Kidney capillary endothelial cell (primary cell): ENCODE measurements at regions not wholly inside any gene's neighbourhood (a gene's known extent, or its start where the extent isn't known, plus 50 kb on each side); places are given as distances from the start of the nearest gene placed in this dataset.

Experiments used
- DNase-seq: peaks from one replicate; pipeline ENCODE4 v3.0.0-alpha.2; 2018; ENCODE audit warnings: low spot score

DNA sequence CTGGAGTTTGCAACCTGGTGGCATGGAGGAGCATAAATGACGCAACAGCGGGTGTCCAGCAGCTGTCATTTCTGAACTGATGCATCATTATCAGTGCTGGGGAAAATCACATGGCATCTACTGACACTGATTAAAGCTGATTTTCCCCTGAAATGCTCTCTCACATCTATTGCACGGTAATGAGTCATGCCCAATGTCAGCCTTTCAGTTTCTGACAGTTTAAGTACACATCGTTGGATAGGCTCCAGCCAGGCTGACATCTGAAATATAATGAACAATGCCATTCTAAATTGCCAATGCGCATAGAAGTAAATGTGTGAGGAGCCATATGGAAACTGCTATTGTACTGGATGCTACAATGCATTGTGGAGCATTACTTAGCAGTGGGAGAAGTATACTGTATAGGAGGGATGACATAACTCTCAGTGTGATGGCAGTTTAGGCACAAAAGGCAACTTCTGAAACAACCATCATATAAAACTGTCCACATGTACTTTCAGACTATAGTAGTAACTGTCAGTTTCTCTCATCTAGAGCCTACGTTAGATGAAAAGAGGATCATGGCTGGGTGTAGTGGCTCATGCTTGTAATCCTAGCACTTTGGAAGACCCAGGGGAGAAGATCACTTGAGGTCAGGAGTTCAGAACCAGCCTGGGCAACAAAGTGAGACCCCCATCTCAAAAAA, 389.3 kb upstream of the DMAC1 start:
- no peak for DNase-seq

DNA sequence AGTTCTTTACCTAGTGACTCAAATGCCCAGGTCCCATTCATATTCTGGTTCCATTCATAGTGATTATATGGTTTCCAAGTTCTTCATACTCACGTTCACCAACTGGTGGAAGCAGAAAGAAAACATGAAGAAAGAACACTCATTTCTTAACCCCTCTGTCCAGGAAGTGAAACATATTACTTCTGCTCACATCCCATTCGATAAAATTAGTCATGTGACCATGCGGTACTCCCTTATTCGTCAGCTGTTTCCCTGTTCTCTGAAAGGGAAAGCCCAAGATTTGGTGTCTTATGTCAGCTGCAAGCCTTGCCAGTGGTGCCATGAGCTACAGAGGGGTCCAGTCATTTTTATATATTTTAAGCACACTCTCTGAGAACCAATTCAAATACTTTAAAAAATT, 387.0 kb upstream of the DMAC1 start:
- no peak for DNase-seq

DNA sequence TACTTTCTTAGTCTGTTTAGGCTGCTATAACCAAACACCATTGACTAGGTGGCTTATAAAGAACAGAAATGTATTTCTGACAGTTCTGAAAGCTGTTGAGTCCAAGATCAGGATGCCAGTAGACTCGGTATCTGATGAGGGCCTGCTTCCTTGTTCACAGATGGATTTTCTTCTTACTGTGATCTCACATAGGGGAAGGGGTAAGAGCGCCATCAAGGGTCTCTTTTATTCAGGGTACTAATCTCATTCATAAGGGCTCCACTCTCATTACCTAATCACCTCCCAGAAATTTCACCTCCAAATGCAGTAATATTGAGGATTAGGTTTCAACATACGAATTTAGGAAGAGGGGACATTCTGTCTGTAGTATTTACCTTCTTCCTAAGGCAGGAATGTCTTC, 384.0 kb upstream of the DMAC1 start:
- DNase-seq = no peak

DNA sequence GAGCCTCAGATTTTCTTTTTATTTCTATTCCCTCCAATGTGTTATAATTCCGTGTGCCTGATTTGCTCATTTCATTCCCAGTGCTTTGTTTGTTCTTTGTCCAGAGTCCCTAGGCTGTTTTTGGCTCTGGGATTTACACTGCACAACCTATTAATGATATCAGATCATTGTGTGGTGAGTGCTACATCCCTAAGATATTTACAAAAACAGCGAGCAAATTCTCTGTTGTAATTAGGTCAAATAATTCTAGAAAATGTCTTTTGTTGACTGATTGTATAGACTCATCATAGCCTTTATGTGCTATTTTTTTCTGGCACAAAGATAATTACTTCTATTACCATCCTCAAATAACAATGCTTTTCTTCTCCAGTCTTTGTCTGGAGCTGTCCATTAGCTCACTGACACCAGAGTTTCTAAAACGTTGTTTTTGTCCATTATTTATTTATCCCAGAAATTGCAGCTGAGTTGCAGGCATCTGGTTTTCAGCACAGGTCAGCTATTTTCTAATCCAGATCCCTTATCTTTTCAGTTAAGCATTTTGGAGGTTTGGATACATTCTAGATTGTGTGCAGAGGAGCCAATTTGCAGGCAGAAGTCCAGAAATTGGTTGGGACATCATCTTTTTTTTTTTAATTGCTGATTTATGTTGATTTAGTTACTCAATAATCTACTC, 379.9 kb upstream of the DMAC1 start:
- no peak for DNase-seq

DNA sequence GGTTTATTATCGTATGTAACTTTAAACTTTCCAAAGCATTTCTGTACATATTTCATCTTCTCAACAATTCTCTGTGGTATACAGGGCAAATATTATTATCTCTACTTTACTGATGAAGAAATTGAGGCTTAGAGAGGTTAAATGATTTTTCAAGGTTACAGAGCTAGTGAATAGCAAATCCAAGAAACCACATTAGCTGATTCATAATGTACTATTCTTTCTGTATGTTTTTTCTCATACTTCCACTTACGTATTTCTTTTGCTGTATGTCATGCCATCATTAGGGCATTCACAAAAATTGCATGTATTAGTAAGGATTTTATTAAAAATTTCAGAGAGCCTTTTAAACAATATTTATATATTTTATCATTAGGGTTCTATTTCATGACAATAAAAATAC, 372.4 kb upstream of the DMAC1 start:
- no peak for DNase-seq

DNA sequence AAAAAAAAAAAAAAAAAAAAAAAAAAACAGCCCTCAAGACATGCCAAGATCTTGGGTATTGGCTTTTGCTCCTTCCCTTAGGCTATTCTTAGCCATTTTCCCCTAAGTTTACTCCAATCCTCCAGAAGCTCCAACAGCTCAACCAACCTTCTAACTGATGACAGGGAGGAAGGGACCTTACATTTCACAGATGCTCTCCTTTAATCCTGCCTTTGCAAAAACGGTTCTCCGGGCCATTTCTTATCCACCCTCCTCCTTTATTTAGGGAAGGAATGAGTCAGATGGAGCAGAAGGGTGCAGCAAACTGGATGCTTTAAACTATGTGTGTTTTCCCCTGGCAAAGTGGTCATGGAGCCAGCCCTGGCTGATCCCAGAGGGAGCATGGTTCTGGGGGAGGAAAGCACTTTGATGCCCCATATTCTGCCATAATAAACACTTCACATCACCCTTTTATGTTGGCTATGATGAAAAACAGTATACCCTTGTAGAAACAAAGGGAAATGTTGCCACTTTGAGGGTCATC, 369.4 kb upstream of the DMAC1 start:
- DNase-seq = no peak

DNA sequence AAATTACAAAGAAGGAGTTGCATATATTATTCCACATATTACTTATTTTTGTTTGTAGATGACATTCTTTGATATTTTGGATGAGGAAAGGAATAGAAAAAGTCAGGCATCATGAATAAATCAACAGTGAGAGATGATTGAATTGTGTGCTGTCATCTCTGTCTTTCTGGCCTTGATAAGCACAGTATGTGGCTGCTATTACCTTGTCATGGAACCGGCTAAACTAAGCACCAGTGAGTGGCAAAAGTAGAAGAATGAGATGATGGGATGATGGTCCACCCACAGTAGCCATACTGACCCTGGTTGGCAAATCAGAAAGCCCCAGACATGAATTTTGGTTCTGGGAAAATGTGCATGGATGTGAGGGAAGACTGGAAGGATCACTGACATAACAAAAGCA, 361.2 kb upstream of the DMAC1 start:
- DNase-seq = no peak

DNA sequence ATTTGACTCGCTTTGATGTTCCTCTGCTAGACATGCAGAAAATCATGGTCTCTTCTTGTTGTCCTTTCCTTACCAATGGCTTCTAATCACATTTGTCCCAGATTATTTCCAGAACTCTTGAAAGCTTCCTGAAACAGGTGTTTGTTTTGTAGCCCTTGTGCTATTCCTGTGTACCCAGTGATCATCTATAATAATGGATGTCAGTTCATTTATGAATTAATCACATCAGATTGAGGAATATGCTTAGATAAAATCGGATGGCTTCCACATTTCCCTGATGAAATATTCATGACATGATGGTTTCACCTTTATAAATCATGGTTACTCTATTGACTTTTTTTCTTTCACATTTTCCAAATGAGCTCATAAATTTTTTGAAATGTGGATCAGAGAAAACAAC, 359.0 kb upstream of the DMAC1 start:
- DNase-seq = no peak

DNA sequence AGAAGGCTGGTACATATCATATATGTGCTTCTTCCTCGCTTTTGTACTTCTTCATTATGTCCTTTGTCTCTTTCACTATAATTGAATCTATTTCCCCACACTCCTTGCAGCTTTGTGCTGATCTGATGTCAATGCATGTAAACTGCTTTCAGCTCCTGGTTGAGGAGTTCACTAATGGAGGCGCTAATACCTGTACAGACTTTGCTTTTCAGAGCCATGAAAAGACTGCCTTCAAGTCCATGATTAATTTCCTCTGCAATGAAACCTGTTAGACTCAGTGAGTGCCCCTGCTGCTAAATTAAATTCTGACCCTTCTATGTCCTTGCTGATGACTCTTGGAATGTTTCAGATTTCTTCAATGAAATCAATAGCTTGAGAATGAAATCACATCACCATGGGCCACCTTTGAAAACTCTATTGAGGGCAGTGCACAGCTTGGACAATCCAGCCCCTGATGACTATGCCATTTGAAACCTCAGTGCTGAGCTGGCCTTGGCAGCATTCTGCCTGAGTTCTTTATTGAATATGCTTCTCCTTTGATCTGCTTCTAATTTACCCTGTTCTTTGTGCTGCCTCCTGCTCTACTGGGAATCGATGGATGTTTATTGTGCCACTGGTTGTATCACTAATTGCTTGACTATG, 358.2 kb upstream of the DMAC1 start:
- DNase-seq = no peak

DNA sequence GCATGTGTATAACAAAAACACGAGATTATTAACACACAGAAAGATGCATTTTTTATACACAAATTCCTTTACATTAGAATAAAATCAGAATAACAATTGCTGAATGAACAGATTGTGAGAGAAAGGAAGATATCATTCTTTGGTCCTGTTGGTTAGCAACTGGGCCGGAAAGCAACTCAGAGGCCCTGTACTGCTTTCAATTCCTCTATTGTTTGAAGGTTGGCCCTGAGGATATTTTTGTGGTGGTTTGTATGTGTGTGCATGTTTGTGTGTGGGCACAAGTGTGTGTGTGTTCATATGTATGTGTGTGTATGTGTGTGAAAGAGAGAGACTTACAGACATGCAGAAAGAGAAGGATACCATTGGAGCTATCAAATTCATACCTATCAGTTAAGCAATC, 356.8 kb upstream of the DMAC1 start:
- no peak for DNase-seq

DNA sequence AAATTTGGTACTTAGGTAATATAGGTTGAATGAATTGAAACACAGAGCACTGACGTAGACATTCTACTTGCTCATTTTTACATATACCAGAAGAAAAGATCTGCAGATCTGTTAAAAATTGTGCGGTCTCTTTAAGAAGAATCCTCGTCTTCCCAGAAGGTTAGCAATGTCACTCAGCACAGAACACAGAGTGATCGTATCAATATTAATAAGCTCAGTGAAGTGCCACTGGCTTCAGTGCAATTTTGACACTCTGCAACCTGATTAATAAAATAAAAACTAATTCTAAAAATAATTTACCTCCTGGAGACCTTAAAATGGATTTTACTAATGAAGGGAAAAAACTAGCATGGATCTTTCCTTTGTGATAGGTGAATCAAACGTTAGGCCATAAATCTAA, 356.1 kb upstream of the DMAC1 start:
- DNase-seq = no peak

DNA sequence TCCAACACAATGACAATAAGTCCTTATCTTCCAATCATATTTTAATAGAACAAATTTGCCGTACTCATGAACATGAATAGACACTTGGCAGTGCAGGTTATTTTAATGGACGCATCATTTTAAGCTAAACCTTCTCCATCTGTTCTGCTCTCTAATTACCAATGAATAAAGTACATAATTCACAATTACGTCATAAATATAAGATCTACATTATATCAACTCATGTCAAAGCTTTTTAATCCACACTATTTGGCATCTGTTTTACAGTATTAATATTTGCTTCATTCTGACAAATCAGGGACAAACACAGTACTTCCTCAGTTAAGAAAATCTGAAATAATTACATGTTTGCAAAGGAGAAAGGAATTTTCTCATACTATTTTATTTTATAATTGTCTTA, 344.1 kb upstream of the DMAC1 start:
- no peak for DNase-seq

DNA sequence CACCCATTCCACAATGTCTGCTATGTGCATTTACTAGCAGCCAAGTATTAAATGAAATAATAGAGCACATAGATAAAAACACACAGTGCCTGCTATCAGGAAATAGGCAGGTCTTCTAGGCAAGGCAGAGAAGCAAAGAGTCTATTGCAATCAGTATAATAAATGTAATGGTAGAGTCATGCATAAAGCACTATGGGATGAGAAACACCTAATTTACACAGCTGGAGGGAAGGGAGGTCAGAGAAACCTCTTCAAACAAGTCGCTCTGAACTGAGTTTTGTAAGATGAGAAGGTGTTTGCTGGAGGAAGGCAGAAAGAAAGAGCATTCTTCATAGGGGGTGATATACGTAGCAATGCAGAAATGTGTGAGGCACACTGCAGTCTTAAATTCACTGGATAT, 341.0 kb upstream of the DMAC1 start:
- DNase-seq = no peak

DNA sequence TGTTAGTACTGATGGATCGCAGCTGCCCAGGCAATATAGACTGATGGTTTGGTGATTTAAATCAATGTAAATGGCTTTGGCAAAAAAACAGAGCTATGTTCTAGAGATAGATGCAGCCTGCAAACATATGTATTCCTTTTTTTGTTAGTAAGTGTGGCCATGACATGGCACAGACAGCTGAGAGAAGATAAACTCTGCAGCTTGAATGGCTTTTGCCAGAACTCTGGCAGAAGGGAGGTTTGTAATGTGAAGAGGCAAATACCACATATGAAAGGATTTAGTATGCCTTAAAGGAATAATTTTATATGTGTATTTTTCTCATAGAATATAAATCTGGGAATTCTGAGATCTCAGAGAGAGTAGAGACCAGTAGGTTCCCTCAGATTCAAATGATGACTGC, 340.2 kb upstream of the DMAC1 start:
- DNase-seq = no peak

DNA sequence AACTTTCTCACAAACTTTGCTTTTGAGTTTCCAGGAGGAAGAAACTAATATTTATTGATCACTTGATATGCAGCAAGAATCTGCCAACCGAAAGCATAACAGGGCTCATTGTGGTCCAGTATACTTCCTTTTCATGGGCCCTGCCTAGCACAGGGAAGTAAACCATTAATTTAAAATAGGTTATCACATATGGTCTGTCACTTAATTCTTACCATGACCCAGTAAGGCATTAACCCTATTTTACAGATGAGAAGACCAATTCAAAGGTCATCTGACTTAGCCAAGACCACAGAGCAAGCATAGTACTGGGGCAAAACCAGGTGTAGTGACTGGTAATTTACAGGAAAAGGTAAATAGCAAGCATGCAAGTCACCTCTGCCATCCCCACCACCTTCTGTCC, 336.9 kb upstream of the DMAC1 start:
- no peak for DNase-seq

DNA sequence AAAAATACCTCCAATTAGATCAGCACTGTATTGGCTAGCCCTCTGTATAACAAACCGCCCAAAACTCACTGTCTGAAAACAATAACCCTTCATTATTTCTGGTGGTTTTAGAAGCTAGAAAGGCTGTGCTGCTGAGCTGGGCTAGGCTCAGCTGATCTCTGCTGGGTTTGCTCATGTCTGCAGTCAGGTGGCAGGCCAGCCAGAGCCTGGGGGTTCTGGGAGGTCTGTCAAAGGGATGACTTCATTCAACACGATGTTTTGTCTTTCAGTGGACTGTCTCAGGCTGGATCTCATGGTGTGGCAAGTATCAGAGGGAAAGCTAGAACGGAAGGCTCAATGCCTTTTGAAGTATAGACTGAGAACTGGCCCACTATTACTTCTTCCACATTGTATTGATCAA, 335.1 kb upstream of the DMAC1 start:
- no peak for DNase-seq

DNA sequence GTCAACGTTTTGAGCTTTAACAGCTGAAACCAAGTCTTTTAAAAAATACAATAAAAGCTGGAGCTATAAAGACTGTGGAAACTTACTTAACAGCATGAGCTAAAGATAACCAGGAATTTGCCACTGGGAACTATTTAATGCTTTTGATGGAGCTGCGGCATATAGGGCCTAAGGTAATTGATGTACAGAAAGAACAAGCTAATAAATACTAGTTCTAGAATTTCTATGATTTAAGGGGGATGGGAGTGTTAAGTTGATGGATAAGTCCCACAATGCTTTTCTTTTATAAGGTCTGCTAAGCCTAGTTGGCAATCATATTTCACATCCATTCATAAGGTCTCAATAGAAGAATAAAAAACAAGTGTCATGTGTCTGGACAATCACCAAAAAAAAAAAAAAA, 334.0 kb upstream of the DMAC1 start:
- DNase-seq = no peak

DNA sequence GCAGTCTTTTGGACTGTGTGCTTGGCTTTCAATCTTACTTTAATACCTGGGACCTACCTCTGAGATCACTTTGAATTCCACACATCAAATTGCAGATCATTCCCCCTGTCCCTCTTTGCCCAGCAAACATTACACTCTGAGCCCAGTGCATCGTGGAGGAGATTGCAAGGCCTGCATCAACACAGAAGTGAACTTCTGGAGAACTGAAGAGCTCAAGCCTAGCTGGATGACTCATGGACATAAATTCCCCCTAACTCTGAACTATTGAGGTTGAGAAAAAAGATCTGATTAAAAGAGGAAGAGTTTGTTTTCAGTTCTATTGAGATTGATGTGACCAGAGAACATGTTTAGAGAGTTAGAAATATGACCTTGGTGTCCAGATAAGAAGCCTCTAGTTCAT, 316.0 kb upstream of the DMAC1 start:
- DNase-seq = no peak

DNA sequence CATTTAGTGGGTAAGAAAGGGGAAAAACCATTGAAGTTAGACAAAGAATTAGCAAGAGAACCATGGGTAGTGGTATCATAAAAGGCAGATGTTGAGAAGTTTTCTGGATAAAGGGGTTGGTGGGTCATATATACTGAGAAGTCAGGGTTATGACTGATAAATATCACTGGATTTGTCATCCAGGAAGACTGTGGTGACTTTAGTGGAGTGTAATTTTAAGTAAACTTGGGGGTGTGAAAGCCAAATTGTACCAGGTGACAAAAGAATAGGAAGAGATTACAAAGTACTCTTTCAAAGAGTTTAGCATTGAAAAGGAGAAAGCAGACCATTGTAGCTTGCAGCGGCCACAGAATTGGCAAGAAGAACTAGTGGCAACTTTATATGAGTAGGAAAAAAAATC, 315.2 kb upstream of the DMAC1 start:
- DNase-seq = no peak

DNA sequence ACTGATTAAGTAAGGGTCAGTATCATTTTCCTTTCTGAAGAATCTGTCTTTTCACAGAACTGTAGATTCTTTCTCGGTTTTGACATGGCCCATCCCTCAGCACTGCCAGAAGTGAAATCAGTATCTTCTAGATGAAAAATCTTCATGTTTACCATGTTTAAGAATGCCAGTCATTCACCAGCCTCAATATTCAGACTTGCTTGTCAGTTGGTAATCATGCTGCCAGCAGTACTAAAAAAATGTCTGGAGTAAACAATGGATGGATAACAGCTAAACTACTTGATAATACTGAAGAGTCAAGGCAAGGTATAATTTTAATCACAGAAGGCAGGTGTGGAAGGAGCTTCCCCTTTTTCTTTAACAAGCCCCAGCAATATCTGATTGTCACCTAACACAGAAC, 306.8 kb upstream of the DMAC1 start:
- DNase-seq = no peak

DNA sequence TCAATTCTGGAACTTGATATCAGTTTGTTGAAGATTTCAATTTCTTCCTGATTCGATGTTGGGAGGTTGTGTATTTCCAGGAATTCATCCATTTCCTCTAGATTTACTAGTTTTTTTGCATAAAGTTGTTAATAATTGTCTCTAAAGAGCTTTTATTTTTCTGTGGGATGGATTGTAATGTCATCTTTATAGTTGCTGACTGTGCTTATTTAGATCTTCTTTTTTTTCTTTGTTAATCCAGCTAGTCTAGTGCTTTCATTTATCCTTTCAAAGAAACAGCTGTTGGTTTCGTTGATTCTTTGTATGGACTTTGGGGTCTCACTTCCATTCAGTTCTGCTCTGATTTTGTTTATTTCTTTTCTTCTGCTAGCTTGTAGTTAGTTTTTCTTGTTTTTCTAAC, 302.0 kb upstream of the DMAC1 start:
- DNase-seq = no peak

DNA sequence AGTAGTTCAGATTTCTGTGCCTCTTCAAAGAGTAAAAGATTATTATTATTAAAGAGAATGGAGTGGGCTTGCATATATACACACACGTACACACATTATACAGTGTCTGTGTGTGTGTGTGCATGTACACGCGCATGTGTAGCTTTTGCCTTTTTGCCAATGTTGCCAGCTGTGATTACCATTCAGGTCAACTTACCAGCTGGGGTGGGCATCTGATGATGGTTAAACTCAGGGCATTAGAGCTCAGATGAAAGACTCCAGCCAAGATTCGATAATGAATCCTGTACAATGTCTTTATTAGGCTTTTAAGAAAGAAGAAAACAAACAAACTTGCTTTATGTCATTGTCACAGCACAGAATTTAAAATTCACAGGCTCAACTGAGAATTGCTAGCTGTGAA, 296.5 kb upstream of the DMAC1 start:
- DNase-seq = no peak

DNA sequence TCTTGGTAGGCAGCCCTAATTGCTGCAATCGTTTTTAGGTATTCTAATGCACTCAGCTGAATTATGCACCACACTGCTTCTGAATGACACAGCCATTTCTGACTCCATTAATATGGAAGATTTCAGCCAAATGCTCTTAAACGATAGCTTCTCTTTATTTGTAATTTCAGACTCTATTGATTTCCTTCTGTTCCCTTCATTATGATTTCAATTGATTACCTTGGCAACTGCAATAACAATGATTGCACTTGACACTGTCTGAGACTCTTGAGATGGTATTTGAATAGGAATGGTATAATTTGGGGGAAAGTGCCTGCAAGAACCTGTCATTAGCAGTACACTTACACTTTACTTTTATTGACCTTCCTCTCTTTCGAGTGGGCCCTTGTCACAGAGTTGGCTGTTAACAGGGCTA, 296.1 kb upstream of the DMAC1 start:
- no peak for DNase-seq

DNA sequence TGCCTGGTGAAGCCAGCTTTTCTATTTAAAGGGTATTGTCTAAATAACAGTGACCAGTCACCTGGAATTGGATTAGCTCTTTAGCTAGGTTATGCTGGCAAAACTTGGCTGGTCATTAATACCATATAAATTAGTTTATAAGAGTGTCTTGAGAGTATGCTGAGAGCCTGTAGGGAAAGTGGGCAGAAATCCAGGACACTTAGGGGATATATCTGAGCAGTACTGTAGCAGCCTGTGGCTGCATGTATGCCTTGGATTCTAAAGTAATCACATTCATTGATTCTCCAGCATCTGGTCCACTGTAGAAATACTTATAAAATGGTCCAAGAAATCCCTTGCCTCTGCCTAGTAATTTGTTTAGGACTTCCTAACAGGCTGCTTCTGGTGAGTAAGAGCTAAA, 288.9 kb upstream of the DMAC1 start:
- no peak for DNase-seq
